ENCODE measurements at regions not wholly inside any gene's neighbourhood (a gene's known extent, or its start where the extent isn't known, plus 50 kb on each side); places are given as distances from the start of the nearest gene placed in this dataset.

DNA sequence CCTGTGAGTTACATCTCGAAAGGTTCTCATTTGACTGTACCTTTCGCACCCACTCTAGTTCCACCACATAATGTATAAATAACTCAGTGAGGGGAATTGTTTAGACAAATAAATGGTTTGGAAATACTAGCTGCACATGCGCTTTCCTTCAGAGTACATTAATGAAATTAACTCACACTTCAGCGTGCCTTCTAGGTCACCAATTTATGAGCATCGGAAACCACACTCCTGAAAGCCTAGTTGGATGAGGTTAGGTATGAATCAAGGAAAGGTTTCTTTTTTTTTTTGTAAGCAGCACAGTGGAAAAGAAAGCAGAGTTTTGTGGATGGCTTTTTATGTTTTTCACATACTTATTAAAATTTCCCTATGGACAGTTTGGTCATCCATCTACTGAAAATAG lies 247.8 kb upstream of the TCF21 start:
- TF ChIP-seq, protein P1, sequence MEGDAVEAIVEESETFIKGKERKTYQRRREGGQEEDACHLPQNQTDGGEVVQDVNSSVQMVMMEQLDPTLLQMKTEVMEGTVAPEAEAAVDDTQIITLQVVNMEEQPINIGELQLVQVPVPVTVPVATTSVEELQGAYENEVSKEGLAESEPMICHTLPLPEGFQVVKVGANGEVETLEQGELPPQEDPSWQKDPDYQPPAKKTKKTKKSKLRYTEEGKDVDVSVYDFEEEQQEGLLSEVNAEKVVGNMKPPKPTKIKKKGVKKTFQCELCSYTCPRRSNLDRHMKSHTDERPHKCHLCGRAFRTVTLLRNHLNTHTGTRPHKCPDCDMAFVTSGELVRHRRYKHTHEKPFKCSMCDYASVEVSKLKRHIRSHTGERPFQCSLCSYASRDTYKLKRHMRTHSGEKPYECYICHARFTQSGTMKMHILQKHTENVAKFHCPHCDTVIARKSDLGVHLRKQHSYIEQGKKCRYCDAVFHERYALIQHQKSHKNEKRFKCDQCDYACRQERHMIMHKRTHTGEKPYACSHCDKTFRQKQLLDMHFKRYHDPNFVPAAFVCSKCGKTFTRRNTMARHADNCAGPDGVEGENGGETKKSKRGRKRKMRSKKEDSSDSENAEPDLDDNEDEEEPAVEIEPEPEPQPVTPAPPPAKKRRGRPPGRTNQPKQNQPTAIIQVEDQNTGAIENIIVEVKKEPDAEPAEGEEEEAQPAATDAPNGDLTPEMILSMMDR (IDR thresholded peaks at IDR 0.05): no peak
- TF ChIP-seq POLR2A (IDR thresholded peaks at IDR 0.05): no peak
